Nephron (organoid): ENCODE measurements at regions not wholly inside any gene's neighbourhood (a gene's known extent, or its start where the extent isn't known, plus 50 kb on each side); places are given as distances from the start of the nearest gene placed in this dataset.

Experiments
- H3K27ac Mint-ChIP-seq, 3 experiments: 2 replicates each; pipeline ENCODE4 v1.8.0; 2020; ENCODE audit warnings: mixed read lengths in 3 of 3, mild to moderate bottlenecking in 2 of 3, moderate library complexity in 1 of 3
- H3K27me3 Mint-ChIP-seq: 2 replicates; pipeline ENCODE4 v1.8.0; 2021; ENCODE audit warnings: low read depth, mild to moderate bottlenecking, moderate library complexity, mixed read lengths
- H3K36me3 Mint-ChIP-seq: 2 replicates; pipeline ENCODE4 v1.8.0; 2020; ENCODE audit warnings: low read depth, mixed read lengths
- H3K4me1 Mint-ChIP-seq: 2 replicates; pipeline ENCODE4 v1.8.0; 2020; ENCODE audit warnings: mixed read lengths
- H3K4me3 Mint-ChIP-seq, 3 experiments: 2 replicates each; pipeline ENCODE4 v1.8.0; 2020; ENCODE audit warnings: mild to moderate bottlenecking in 3 of 3, mixed read lengths in 3 of 3, moderate library complexity in 2 of 3
- H3K9me3 Mint-ChIP-seq: 2 replicates; pipeline ENCODE4 v1.8.0; 2020; ENCODE audit warnings: mixed read lengths
- CTCF ChIP-seq, 3 experiments: fragments of 200-600 bp; sonication (generic); IDR thresholded peaks; one replicate each; pipeline ENCODE4 v1.5.0; 2021; ENCODE audit warnings: antibody characterized with exemption in 3 of 3; ENCODE audit not compliant: unreplicated experiment in 3 of 3

- H3K9me3 Mint-ChIP-seq: peaks cover 22% of the 10 kb centered on the region
- H3K4me3 Mint-ChIP-seq: no peak overlapping the region
- no peaks in the 10 kb centered on the region for H3K36me3 Mint-ChIP-seq
- H3K27me3 Mint-ChIP-seq: no peaks in the 10 kb centered on the region
- no peak for TF ChIP-seq CTCF (IDR thresholded peaks at IDR 0.05; ENCODE audit: unreplicated experiment in 3 of 3)
- no peak overlapping the region for H3K27ac Mint-ChIP-seq
- H3K4me1 Mint-ChIP-seq: no peaks in the 10 kb centered on the region
Measured at GRCh38 chr6:97909380-97909779, 626.4 kb upstream of the MMS22L start.

GRCh38 chr6:97913721-97914120 lies 630.7 kb upstream of the MMS22L start:
- Mint-ChIP-seq H3K4me1 (no peaks in the 10 kb centered on the region), H3K4me3 (no peak overlapping the region), H3K9me3 (peaks cover 4% of the 10 kb centered on the region), H3K36me3 (no peaks in the 10 kb centered on the region), H3K27ac (no peak overlapping the region), H3K27me3 (no peaks in the 10 kb centered on the region)
- TF ChIP-seq CTCF (IDR thresholded peaks at IDR 0.05; ENCODE audit: unreplicated experiment in 3 of 3): no peak

GRCh38 chr6:97914912-97915311 lies 631.9 kb upstream of the MMS22L start:
- Mint-ChIP-seq H3K27ac (no peak overlapping the region), H3K36me3 (no peaks in the 10 kb centered on the region), H3K4me3 (no peak overlapping the region), H3K27me3 (no peaks in the 10 kb centered on the region), H3K9me3 (no peaks in the 10 kb centered on the region), H3K4me1 (no peaks in the 10 kb centered on the region)
- TF ChIP-seq CTCF (IDR thresholded peaks at IDR 0.05; ENCODE audit: unreplicated experiment in 3 of 3): no peak

DNA sequence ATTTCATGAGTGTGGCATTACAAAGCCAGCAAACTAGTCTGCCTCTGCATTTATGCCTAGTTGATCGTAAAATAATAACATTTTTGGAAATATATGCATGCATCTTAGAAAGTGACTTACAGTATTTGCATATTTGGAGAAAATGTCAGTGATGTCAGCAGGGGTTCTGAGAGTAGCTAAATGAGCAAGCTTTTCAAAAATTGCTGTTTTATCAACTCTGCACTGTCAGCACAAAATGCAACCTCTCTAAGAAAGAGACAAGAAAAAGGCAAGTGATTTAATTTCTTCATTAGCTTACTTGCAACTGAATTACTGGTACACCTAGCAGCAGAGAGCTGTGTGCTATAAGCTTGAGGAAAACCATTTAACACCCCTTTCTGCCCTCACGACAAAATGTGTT lies 632.5 kb upstream of the MMS22L start:
- no peak overlapping the region for H3K27ac Mint-ChIP-seq
- no peak for TF ChIP-seq CTCF (IDR thresholded peaks at IDR 0.05; ENCODE audit: unreplicated experiment in 3 of 3)
- H3K4me1 Mint-ChIP-seq: no peaks in the 10 kb centered on the region
- no peak overlapping the region for H3K4me3 Mint-ChIP-seq
- H3K9me3 Mint-ChIP-seq: no peaks in the 10 kb centered on the region
- no peaks in the 10 kb centered on the region for H3K36me3 Mint-ChIP-seq
- H3K27me3 Mint-ChIP-seq: no peaks in the 10 kb centered on the region

- Mint-ChIP-seq H3K4me1 (no peaks in the 10 kb centered on the region), H3K27me3 (no peaks in the 10 kb centered on the region), H3K36me3 (no peaks in the 10 kb centered on the region), H3K9me3 (no peaks in the 10 kb centered on the region), H3K4me3 (no peak overlapping the region), H3K27ac (no peak overlapping the region)
- no peak for TF ChIP-seq CTCF (IDR thresholded peaks at IDR 0.05; ENCODE audit: unreplicated experiment in 3 of 3)
Measured at GRCh38 chr6:97917369-97917768, 634.4 kb upstream of the MMS22L start.

GRCh38 chr6:97919046-97919445 lies 636.0 kb upstream of the MMS22L start:
- Mint-ChIP-seq H3K27me3 (no peaks in the 10 kb centered on the region), H3K9me3 (no peaks in the 10 kb centered on the region), H3K27ac (peak overlapping the region in 2 of 3 experiments; percentile 14 to 95), H3K36me3 (no peaks in the 10 kb centered on the region), H3K4me3 (no peak overlapping the region), H3K4me1 (no peaks in the 10 kb centered on the region)
- TF ChIP-seq CTCF (IDR thresholded peaks at IDR 0.05; ENCODE audit: unreplicated experiment in 3 of 3): no peak
